Bronchial epithelial cell (primary cell): ENCODE measurements at regions not wholly inside any gene's neighbourhood (a gene's known extent, or its start where the extent isn't known, plus 50 kb on each side); places are given as distances from the start of the nearest gene placed in this dataset.
A peak's percentile ranks its signal among the peaks of the same experiment; 100 is the strongest.
"Not testable (repeated sequence)": the region's sequence is repeated elsewhere in the genome, so short reads cannot be mapped to it uniquely, and the experiment has no call there.

ENCODE experiments used
- DNase-seq: peaks from one replicate; pipeline ENCODE4 v3.0.0-alpha.2; 2010; ENCODE audit warnings: low read depth
- FAIRE-seq: peaks from 2 replicates; lab custom pipeline; 2011; peaks lifted over from hg19 to GRCh38; lab: Jason Lieb, UNC
- H3K27me3 ChIP-seq: 2 replicates; pipeline ENCODE4 v1.5.1; 2011; ENCODE audit warnings: low read length; ENCODE audit not compliant: control insufficient read depth, insufficient read depth
- H3K36me3 ChIP-seq: 2 replicates; pipeline ENCODE4 v1.5.1; 2011; ENCODE audit warnings: low read length; ENCODE audit not compliant: control insufficient read depth, insufficient read depth
- H3K4me3 ChIP-seq: 2 replicates; pipeline ENCODE4 v1.5.1; 2011; ENCODE audit warnings: mild to moderate bottlenecking, low read depth, low read length, control low read depth
- CTCF ChIP-seq: IDR thresholded peaks from 2 replicates; pipeline ENCODE4 v1.5.1; 2011; ENCODE audit warnings: mild to moderate bottlenecking, moderate library complexity, low read length, control low read depth, inconsistent platforms; ENCODE audit not compliant: insufficient read depth, severe bottlenecking

GRCh38 chr4:67328018-67328278 lies 217.4 kb downstream of the CENPC start:
- Histone ChIP-seq H3K4me3 (no peak overlapping the region), H3K27me3 (no peaks in the 10 kb centered on the region), H3K36me3 (no peaks in the 10 kb centered on the region)
- DNase-seq (no peak), FAIRE-seq (no peak)
- TF ChIP-seq CTCF: no peak

GRCh38 chr4:67327245-67328017 lies 217.9 kb downstream of the CENPC start:
- peak; percentile 79 for TF ChIP-seq CTCF
- DNase-seq: peak; percentile 54
- Histone ChIP-seq H3K27me3 (no peaks in the 10 kb centered on the region), H3K36me3 (no peaks in the 10 kb centered on the region), H3K4me3 (no peak overlapping the region)
- no peak for FAIRE-seq

GRCh38 chr4:67325791-67326190 lies 219.5 kb downstream of the CENPC start:
- FAIRE-seq: no peak

GRCh38 chr4:67320645-67321044 lies 224.7 kb downstream of the CENPC start:
- H3K36me3 ChIP-seq: no peaks in the 10 kb centered on the region

More at GRCh38 chr4:67325791-67326190, 219.5 kb downstream of the CENPC start:
- Histone ChIP-seq H3K36me3 (no peaks in the 10 kb centered on the region), H3K27me3 (no peaks in the 10 kb centered on the region), H3K4me3 (no peak overlapping the region)
- no peak for TF ChIP-seq CTCF
- DNase-seq: no peak

GRCh38 chr4:67319607-67320006 lies 225.7 kb downstream of the CENPC start:
- not testable (repeated sequence) for H3K4me3 ChIP-seq, H3K27me3 ChIP-seq, FAIRE-seq, H3K36me3 ChIP-seq, DNase-seq

More at GRCh38 chr4:67320645-67321044, 224.7 kb downstream of the CENPC start:
- no peaks in the 10 kb centered on the region for H3K27me3 ChIP-seq
- H3K4me3 ChIP-seq: no peak overlapping the region
- no peak for TF ChIP-seq CTCF
- FAIRE-seq (no peak), DNase-seq (peak; percentile 7)

GRCh38 chr4:67300497-67301185 lies 244.7 kb downstream of the CENPC start:
- H3K27me3 ChIP-seq, H3K4me3 ChIP-seq, FAIRE-seq, DNase-seq, H3K36me3 ChIP-seq: not testable (repeated sequence)
